ENCODE measurements at regions not wholly inside any gene's neighbourhood (a gene's known extent, or its start where the extent isn't known, plus 50 kb on each side); places are given as distances from the start of the nearest gene placed in this dataset.

DNA sequence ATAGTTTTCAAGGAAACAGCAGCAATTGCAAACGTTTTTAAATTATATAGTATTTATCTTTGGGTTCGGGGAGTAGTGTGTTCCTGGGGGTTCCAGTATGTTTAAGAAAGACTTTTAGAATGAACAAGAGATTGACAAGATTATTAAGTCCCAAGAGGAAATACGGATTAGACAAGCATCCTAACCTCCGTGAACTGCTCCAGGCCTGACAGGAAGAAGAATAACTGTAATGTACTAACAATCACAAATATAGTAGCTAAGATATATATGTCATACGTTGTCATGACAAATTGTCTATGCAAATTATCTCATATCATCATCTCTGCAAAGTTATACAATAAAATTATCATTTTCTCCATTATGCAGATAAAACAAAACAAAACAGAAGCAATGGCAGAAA lies 1397.2 kb downstream of the MRPL39 start:
- no peak for DNase-seq
- no peak overlapping the region for H3K27ac ChIP-seq
- TF ChIP-seq, protein P1, sequence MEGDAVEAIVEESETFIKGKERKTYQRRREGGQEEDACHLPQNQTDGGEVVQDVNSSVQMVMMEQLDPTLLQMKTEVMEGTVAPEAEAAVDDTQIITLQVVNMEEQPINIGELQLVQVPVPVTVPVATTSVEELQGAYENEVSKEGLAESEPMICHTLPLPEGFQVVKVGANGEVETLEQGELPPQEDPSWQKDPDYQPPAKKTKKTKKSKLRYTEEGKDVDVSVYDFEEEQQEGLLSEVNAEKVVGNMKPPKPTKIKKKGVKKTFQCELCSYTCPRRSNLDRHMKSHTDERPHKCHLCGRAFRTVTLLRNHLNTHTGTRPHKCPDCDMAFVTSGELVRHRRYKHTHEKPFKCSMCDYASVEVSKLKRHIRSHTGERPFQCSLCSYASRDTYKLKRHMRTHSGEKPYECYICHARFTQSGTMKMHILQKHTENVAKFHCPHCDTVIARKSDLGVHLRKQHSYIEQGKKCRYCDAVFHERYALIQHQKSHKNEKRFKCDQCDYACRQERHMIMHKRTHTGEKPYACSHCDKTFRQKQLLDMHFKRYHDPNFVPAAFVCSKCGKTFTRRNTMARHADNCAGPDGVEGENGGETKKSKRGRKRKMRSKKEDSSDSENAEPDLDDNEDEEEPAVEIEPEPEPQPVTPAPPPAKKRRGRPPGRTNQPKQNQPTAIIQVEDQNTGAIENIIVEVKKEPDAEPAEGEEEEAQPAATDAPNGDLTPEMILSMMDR (IDR thresholded peaks at IDR 0.05), result no peak
- TF ChIP-seq POLR2A (IDR thresholded peaks at IDR 0.05), result no peak
- no peak for TF ChIP-seq POLR2AphosphoS5 (IDR thresholded peaks at IDR 0.05)
- no peak for TF ChIP-seq EP300 (IDR thresholded peaks at IDR 0.05)
- no peaks in the 10 kb centered on the region for H3K4me1 ChIP-seq
- no peaks in the 10 kb centered on the region for H3K36me3 ChIP-seq
- H3K9me3 ChIP-seq, result peaks cover 0 to 3% (median 0%) of the 10 kb centered on the region in 4 donors
- H3K27me3 ChIP-seq, result no peaks in the 10 kb centered on the region
- WGBS, 2 donors, result 78 to 81% methylated on average over 5 of the region's 5 CpGs
- intact Hi-C loops (cut with DNase I), result no loop called here
- no peak overlapping the region for H3K4me3 ChIP-seq

DNA sequence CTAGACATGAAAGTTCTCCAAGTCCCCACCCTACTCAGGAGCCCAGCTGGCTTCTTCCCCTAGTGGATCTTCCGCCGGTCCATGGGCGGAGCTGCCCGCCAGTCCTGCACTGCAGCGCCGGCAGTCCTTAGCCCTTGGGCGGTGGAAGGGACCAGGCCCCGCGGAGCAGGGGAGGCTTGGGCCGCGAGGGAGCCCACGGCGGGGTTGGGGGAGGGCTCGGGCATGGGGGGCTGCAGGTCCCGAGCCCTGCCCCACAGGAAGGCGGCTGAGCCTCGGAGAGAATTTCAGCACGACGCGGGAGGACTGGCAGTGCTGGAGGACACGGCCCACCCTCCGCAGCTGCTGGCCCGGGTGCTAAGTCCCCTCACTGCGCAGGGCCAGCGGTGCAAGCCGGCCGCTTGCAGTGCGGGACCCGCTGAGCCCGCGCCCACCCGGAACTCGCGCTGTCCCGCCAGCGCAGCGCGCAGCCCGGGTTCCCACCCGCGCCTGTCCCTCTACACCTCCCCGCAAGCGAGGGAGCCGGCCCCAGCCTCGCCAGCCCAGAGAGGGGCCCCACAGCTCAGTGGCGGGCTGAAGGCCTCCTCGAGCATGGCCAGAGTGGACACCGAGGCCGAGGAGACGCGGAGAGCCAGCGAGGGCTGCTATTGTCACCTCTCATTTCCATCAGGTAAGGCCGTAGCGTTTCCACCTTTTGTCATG lies 1398.6 kb downstream of the MRPL39 start:
- Histone ChIP-seq H3K27ac (no peak overlapping the region), H3K36me3 (no peaks in the 10 kb centered on the region), H3K9me3 (peaks cover 0 to 3% (median 0%) of the 10 kb centered on the region in 4 donors), H3K4me1 (no peaks in the 10 kb centered on the region), H3K27me3 (no peaks in the 10 kb centered on the region), H3K4me3 (no peak overlapping the region)
- 94 to 97% methylated on average over 54 of the region's 54 CpGs for WGBS, 2 donors
- intact Hi-C loops (cut with DNase I), result no loop called here
- TF ChIP-seq POLR2A (IDR thresholded peaks at IDR 0.05) (no peak), POLR2AphosphoS5 (IDR thresholded peaks at IDR 0.05) (no peak), EP300 (IDR thresholded peaks at IDR 0.05) (no peak)
- TF ChIP-seq, protein P1 (IDR thresholded peaks at IDR 0.05), result no peak
- DNase-seq, result no peak

DNA sequence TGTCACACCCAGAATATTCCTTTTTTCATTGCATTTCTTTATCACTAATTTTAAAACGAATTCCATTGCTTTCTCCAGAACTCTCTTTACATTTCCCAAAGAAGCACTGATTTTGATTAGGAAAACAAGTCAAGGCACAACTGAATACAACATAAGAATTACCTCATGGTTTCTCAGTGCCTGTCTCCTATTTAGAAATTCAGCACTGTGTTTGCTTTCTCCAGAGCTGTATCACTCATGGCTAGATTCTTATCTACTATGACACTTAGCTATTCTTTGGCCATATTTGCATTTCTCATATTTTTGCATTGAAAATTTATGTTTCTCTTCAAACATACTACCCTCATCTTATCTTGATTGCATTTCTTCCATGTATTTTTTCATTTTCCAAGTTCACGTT lies 1402.0 kb downstream of the MRPL39 start:
- 53 to 65% methylated on average over 2 of the region's 2 CpGs for WGBS, 2 donors
- no peak for TF ChIP-seq POLR2A (IDR thresholded peaks at IDR 0.05)
- TF ChIP-seq POLR2AphosphoS5 (IDR thresholded peaks at IDR 0.05), result no peak
- no peak for TF ChIP-seq EP300 (IDR thresholded peaks at IDR 0.05)
- TF ChIP-seq, protein P1 (IDR thresholded peaks at IDR 0.05), result no peak
- no peak for DNase-seq
- intact Hi-C loops (cut with DNase I), result no loop called here
- peaks cover 0 to 3% (median 0%) of the 10 kb centered on the region in 4 donors for H3K9me3 ChIP-seq
- no peaks in the 10 kb centered on the region for H3K4me1 ChIP-seq
- H3K36me3 ChIP-seq, result no peaks in the 10 kb centered on the region
- no peak overlapping the region for H3K4me3 ChIP-seq
- no peaks in the 10 kb centered on the region for H3K27me3 ChIP-seq
- no peak overlapping the region for H3K27ac ChIP-seq

DNA sequence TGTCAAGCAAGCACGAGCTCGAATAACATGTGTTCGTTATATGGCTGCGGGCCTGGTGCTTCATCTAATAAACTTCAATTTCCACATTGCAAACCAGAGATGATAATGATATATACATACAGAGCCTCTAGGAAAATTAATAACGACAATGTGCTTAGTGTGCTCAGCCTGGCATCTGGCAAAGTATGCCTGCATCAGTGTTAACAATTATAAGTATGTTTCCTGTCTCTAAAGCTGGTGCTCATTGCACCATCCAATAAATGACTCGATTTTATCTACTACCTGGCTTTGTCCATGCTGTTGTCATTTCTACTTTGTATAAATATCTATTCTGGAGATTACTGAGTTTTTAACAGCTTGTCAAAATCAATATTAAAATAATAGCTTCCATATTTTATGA lies 1402.6 kb downstream of the MRPL39 start:
- Histone ChIP-seq H3K4me1 (no peaks in the 10 kb centered on the region), H3K27ac (no peak overlapping the region), H3K36me3 (no peaks in the 10 kb centered on the region), H3K4me3 (no peak overlapping the region), H3K27me3 (no peaks in the 10 kb centered on the region), H3K9me3 (peaks cover 0 to 3% (median 0%) of the 10 kb centered on the region in 4 donors)
- TF ChIP-seq, protein P1 (IDR thresholded peaks at IDR 0.05), result no peak
- no peak for TF ChIP-seq POLR2A (IDR thresholded peaks at IDR 0.05)
- no peak for TF ChIP-seq EP300 (IDR thresholded peaks at IDR 0.05)
- no peak for TF ChIP-seq POLR2AphosphoS5 (IDR thresholded peaks at IDR 0.05)
- 81 to 83% methylated on average over 6 of the region's 6 CpGs for WGBS, 2 donors
- intact Hi-C loops (cut with DNase I), result no loop called here
- no peak for DNase-seq

DNA sequence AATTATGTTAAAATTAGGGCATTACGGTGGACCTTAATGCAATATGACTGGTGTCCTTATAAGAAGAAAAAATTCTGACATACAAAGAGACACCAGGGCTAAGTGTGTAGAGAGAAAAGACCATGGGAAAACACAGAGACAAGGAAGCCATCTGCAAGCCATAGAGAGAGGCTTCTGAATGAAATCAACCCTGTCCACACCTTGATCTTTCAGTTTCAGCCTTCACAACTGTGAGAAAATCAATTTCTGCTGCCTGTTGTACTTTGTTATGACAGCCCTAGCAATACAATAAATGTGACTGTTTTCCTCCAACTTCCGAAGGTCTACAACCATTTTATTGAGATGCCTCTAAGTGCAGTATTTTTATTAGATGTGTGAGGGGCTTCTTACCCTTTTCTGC lies 1407.2 kb downstream of the MRPL39 start:
- H3K27ac ChIP-seq, result no peak overlapping the region
- WGBS, 2 donors, result 83 to 91% methylated on average over 2 of the region's 2 CpGs
- TF ChIP-seq, protein P1 (IDR thresholded peaks at IDR 0.05), result no peak
- TF ChIP-seq EP300 (IDR thresholded peaks at IDR 0.05), result no peak
- TF ChIP-seq POLR2A (IDR thresholded peaks at IDR 0.05), result no peak
- TF ChIP-seq POLR2AphosphoS5 (IDR thresholded peaks at IDR 0.05), result no peak

More for the DNA sequence above, 1407.2 kb downstream of the MRPL39 start:
- no peaks in the 10 kb centered on the region for H3K27me3 ChIP-seq
- intact Hi-C loops (cut with DNase I), result no loop called here
- no peak overlapping the region for H3K4me3 ChIP-seq
- no peaks in the 10 kb centered on the region for H3K36me3 ChIP-seq
- no peaks in the 10 kb centered on the region for H3K9me3 ChIP-seq
- DNase-seq, result no peak
- H3K4me1 ChIP-seq, result no peaks in the 10 kb centered on the region
